Stimulated activated naive CD4-positive, alpha-beta T cell (primary cell): ENCODE measurements at regions not wholly inside any gene's neighbourhood (a gene's known extent, or its start where the extent isn't known, plus 50 kb on each side); places are given as distances from the start of the nearest gene placed in this dataset.

ENCODE experiments used
- DNase-seq, 6 experiments: peaks; one replicate each; lab custom pipeline; 2025; lab: John Stamatoyannopoulos, UW

DNA sequence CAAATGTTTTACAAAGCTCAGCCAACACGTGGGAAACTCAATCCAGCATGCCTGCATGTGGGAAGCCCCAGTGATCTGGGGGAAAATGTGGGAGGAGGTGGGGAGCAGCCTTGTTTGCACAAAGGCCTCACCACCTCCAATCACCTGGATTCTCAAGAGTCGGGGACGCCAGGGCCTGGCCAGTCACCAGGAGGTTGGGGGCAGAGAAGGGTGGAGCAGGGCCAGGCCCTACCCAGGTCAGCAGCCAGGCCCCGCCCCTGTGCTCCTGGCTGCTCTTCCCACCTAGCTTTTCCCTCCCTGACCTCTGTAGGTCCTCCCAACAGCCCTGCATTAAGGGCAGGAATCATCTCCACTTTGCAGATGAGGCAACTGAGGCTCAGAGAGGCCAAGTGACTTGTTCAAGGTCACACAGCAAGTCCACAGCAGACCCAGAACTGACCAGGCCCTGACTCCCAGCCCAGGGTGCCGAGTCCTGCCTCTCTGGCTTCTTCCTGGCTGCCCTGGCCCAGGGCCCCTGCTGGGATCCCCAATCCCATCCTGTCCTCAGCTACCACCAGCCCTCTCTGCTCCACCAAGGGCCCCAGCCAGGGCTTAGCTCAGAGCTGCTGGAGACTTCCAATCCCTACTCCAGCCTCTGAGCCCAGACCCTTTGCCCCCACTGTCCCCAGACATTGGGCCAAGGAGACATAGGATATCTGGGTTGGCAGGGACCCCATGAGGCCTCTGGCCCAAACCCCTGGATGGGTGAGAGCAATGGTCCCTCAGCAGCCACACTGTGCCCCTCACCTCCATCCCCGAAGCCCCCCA lies 508.6 kb downstream of the PTPRU start:
- no peak for DNase-seq

DNA sequence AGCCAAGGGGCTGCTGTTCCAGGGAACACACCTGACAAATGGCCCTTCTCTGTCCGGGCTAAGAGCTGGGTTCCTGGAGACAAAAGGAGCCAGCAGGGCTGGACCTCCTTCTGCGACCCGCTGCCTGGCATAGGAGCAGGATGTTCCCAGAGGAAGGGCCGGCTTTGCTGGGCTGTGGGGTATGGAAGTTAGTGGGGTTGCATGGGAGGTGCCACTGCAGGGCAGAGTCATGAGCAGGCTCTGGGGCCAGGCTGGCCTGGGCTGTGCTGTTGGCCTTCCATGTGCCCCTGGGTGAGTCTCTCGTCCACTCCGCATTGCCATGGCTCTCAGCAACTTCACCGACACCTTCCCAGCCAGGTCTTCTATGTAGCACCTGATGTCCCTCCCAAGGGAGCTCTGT lies 507.6 kb downstream of the PTPRU start:
- no peak for DNase-seq

DNA sequence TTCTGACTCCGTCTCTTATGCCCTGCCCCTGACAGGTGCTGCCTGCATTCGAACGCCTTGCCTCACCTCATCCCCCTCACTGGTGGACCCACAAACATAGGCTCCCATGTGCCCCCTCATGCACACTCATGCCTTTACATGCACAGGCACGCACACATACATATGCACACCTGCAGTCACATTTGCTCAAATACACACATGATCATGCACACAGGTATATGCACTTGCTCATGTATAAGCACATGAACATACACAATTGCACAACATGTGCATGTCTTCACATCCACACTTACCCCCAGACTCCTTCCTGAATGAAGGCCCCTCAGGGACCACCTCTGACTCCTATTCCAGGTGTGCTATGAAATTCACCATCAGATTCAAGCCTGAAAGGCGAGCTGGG lies 506.9 kb downstream of the PTPRU start:
- no peak for DNase-seq

DNA sequence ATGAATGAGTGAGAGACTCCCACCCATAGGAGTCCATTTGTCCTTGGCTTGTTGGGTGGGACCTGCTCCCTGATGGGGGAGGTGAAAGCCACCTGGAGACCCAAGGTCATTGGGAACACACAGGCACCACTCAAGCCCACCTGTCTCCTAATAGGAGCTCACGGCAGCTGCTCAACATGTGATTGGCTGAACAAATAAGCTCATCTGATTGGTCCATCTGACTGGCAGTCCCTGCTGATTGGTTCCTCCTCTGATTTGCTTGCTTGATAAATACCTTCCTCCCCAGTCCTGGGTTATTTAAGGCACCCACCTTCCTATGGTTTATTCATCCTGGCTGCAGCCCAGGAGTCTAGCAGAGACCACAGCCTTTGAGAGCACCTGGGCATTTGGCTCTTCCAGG lies 502.9 kb downstream of the PTPRU start:
- DNase-seq: no peak

DNA sequence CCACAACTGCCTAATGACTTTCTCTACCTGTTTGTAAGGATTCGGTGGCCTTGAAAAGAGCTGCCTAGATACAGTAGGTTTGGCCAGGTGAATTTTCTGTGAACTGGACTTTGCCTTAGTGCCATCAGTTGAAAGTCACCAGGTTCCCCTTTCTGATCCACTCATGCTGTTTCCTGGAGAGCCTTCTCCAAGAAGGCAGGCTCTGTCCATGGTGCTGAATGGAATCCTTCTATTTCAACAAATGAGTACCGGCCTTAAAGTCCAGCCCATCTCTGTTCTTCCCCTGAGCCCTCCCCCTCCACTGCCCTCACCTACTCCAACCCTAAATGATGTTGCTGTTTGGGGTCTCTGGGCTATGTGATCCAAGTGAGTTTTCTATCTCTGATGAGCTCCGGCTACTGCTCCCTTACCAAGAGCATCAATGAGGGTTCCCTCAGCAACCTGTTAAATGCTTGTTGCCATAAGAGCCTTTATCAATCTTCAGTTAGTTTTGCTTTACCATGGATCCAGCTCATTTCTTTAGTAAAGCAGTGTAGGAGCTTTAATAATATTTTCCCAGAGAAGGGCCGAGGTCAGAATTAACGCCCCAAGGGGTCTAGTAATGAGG lies 500.4 kb downstream of the PTPRU start:
- no peak for DNase-seq

DNA sequence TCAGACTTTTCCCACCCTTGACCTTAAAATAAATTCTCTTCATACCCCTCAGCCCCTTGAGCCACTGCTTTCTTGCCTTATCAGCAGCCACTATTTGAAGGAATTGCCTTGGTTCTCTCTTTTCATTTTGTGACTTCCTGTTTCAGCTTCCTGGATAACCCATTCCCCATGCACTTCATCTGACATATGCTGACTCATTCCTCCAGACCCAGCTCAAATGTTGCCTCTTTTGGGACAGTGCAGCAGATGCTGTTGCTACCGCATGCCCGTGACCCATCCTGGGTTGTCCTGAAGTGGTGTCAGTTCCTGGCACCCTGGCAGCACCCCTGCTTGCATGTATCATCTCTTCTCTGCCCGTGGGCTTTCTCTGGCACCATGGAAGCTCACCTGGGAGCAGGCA lies 496.1 kb downstream of the PTPRU start:
- DNase-seq: no peak

DNA sequence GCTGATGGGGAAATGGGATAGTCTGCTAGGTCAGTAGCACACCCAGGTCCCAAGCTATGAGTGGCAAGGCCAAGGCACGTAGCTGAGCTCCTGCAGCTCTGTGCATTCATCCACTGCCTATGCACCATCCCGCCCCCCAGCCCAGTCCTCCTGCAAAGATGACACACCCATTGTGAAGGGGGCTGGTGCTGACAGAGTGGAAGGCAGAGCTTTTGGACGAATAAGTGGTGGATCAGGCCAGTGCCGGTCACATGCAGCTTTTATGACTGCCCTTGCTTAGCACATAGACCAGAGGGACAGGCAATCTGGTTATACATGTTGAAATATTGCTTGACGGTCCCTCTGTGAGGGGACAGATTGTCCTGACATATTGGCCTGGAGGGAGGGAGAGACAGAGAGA lies 494.3 kb downstream of the PTPRU start:
- no peak for DNase-seq

DNA sequence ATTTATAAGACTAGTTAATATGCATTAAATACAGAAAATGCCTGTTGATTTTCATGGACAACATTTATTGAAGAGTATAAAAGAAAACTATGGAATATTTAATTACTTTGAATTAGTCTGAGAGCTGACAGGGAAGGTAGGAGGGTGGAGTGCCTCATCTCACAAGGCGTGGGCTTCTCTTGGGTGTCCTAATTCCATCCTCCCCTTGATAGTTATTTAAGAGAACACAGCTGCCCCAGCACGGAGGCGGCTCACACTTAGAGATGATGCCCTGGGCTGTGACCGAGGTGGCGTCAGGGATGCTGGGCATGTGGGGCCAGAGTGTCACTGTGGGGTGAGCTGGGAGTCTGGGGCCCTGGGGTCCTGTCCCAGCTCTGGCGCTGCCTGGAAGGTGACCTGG lies 493.0 kb downstream of the PTPRU start:
- DNase-seq: no peak

DNA sequence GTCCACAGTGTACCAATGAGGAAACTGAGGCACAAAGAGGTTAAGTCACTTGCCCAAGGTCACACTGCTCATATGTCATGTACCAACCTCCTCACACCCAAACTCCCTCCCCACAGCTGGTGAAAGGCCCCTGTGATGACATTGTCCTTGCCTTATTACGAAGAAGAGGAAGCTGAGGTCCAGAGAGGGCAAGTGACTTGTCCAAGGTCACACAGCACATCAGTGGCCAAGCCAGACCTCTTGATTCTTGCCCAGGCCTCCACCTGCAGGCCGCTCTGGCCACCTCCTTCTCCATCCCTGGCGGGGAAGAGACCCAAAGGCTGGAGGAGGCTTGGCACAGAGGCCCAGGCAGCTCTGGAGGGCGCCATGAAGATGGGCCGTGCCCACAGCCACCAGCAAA lies 492.4 kb downstream of the PTPRU start:
- DNase-seq: no peak

DNA sequence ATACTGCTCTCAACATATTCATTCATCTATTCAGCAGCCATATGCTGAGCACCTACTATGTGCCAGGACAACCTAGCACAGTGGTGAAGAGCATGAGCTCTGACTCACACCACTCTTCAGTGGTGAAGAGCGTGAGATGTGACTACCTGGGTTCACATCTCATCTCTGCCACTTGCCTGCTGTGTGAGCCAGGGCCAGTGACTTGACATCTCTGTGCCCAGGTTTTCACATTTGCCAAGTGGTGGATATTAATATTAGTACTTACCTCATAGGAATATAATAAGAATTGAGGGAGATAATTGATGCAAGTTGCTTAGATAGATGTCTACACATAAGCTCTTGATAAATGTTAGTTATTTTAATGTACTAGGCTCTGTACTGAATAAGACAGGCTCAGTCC lies 488.9 kb downstream of the PTPRU start:
- no peak for DNase-seq

DNA sequence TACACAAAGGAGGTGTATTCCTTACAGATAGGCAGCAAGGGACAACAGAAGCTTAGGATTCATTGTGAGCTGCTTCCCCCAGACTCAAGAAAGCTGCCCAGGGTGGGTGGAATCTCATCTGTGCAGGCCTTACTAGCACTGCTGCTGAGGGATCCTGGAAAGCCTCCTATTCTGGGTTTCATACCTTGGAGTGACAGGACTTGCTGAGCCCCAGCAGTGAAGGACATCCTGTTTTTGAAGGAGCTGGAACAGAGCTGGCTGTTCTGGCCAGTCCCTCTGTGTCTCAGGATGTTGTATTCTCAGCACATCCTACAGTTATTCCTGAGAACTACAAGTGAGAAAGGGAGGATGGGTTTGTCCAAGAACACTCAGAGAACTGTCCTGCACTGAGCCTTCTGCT lies 486.3 kb downstream of the PTPRU start:
- no peak for DNase-seq

DNA sequence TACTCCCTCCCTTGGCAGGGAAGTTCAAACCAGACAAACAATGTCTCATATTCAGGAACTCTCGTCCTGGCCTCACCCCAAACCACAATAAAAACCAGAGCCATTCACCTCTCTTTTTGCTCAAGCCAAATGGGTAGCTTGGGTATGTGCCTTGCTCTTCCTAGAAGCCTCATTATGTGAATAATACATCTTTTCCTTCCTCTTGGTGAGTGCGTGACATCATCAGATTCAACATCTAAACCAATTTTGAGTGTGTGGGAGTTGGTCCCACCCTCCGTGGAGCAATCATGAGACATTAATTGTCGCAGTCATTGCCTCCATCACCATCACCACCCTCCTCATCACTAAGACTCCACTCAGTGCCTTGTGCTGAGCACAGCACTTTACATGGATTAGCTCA lies 482.9 kb downstream of the PTPRU start:
- no peak for DNase-seq

DNA sequence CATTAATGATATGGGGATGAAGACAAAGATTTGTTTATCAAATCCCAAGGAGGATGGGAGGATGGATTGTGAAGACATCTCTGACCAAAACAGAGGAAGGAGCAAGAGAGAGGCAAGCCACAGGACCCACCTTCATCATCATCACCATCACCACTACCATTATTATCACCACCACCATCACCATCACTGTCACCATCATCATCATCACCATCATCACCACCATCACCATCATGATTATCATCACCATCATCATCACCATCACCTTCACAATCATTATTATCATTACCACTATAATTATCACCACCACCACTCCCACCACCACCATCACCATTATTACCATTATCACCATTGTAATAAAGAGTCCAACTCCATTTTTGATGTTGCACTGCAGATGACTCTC lies 482.5 kb downstream of the PTPRU start:
- no peak for DNase-seq

DNA sequence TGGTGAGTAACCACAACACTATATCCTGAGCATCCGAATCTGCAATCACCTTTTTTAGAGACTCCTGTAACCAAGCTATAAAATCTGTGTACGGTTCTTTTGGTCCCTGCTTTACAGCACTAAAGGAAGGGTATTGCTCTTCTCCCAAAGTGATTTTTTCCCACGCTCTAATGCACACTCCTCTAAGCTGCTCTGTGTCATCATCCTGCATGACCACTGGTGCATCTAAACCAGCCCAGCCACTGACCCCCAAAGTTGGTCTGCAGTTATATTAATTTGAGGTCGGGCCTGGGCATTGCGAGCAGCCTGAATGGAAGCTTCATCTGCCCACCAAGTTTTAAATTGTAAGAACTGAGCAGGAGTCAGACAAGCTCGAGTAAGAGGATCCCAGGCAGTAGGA lies 480.0 kb downstream of the PTPRU start:
- no peak for DNase-seq

DNA sequence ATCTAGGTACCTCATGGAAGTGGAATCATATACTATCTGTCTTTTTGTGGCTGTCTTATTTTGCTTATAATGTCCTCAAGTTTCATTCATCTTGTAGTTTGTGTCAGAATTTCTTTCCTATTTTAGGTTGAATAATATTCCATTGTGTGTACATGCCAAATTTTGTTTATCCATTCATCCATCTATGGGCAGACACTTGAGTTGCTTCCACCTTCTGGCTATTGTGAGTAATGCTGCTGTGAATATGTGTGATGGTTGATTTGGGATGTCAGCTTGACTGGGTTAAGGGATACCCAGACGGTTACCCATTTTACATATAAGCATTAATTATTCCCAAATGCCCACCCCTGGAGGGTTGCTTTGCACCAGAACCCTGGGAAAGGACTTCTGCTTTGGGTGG lies 477.5 kb downstream of the PTPRU start:
- DNase-seq: no peak

DNA sequence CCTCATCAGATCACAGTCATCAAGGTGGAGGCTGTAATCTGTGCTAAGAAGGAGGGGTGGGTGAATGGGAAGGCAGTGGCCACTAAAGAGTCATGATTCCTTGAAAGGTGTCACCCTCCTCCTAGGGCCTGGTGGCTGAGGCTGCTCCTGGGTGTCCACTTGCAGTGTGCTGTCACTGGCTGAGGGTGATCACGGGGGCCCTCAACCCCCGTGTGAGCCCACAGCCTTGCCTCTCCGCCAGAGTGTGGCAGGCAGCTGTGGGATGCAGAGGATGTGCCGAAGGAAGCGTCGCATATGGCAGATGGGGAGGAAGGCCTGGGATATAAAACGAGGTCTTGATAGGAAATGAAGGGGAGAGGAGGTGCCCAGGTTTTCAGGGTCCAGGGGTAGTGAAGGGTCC lies 476.5 kb downstream of the PTPRU start:
- DNase-seq: no peak

DNA sequence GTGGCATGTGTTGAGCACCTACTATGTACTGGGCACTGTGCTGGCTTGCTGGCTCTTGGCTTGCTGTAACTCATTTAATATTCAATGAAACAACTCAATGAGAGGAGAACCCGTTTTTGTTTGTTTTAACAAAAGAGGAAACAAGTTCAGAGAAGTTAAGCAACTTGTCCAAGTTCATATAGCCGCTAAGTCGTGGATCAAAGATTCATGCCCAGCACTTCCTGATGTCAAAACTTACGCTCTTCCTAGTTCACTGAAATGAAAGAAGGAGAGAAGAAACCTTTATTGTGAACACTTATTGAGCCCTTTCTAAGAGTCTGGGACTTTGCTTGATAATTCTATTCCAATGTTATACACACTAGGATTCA lies 475.9 kb downstream of the PTPRU start:
- no peak for DNase-seq

DNA sequence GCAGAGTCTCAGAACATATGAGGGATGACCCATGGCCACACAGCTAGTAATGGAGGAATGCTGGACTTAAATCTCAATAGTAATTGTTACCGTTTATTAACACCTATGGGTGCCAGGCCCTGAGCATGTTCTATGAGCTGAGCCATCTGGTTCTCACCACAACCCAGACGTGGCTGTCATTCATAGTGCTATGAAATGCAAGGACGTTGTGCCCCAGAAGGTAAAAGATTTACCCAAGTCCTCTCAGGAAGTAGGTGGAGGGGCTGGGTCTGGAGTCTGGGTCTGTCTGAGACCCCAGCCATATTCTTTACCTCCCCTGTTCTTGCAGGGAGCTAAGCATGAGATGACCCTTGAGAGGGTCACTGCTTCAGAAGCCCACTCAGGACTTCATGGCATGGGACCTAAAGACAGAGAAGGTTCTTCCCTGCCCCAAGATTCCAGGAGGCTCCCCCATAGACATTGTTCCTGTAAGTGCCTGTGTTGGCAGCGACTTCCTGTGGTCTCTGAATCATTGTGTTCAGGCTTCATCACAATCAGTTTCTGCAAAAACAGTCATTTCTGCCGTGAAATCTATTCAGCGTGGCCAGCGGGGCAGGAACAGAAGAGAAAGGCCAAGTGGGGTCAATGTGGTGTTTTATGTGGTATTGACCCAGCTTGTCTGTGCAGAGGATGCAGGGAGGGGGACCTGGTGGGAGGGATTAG lies 475.4 kb downstream of the PTPRU start:
- DNase-seq: no peak

DNA sequence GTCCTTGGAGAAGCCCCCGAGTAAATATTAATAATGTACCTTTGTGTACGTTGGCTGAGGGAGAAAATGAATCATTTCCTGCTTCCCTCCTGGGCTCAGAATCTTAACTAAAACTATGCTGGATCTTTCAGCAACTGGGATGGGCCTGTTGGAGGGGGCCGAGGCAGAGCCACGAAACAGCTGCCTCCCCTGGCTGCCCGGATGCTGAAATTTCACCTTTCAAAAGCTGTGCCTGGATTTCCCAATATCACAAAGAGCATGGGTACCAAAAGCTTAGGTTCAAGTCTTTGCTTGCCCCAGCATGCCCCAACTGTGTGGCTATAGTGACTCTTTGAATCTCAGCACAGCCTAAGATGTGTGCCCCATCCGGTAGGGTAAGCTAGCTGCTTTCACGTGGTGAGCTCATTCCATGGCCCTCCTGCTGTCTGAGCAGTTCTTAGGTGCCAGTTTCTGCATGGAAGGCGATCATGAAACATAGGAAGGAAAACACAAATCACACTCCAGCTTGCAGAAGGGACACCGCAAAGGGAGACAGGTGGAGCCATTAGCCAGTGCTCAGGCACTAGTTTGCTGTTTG lies 473.5 kb downstream of the PTPRU start:
- DNase-seq: no peak

DNA sequence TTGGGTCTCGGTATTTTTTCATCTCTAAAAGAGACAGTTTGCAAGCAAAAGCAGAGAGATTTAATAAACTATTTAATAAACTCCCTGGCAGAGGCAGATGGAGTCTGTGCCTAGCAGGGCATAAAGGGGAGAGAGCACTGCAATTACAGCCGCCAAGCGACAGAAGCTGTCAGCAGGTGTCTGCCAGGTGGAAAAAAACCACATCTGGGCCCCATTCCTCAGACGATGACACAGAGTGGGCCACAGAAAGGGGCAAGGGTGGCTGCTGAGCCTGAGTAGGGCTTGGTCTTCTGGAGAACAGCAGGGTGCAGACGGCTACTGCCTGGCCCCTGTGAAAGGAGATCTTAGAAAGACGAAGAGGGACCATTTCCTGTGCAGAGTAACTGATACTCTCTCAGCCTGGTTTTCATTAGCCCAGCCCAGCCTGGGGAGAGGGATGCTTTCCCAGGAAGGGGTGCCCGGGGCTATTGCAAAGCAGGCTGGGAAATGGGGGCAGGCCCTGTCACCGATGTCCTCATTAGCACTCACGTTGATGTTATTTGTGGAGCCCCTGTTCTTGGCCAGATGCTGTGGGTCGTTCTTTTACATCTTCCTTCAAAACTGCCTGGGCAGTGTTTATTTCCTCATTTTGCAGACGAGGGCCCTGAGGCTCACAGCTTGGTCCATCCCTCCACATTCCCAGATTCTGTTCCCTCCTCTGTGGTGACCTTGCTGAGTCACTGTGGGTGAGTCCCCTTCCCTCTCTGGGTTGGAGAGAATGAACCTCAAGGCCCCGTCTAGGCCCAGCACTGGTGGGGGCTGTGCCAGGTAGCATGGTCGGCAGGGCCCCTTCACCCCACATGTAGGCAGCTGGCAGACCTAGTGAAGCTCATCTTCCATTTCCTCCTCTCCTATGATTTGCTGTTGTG lies 472.7 kb downstream of the PTPRU start:
- no peak for DNase-seq

DNA sequence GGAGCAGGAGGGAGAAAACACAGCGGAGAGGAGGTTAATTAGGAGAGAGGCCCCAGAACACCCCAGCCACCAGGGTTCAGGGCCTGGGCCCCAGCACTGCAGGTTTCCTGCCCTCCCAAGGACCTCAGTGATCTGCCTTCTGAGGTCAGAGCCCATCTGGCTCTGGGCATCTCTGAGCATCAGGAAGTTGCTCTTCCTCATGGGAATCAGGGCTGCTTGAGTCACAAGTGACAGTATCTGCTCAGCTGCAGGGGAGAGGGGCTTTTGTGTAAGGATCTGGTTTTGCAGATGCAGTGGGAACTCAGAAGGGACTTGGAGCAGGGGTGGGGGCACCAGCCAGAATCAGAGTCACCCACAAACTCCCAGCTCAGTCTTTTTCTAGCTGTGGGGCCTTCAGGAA lies 472.1 kb downstream of the PTPRU start:
- no peak for DNase-seq

DNA sequence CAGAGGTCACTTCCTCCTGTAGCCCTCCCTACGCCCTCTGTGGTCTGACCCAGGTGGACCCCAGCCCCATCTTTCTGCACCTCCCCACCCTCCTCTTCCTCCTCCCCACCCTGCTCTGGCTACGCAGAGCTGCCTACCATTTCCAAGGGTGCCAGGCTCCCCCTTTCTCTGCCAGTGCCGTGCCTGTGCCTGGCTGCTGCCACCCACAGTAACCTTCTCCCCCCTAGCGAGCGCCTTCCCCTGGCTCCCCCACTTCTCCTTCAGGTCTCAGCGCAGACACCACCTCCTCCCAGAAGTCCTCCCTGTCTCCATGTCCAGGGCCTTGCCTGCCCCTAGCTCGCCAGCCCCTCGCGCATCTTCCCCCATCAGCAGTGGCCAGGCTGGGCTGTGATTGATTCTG lies 471.5 kb downstream of the PTPRU start:
- no peak for DNase-seq
